Progenitor cell of endocrine pancreas (in vitro differentiated cells): ENCODE measurements at regions not wholly inside any gene's neighbourhood (a gene's known extent, or its start where the extent isn't known, plus 50 kb on each side); places are given as distances from the start of the nearest gene placed in this dataset.

Experiments
- DNase-seq: peaks from one replicate; pipeline ENCODE4 v3.0.0; 2021; ENCODE audit warnings: low spot score; ENCODE audit not compliant: unreplicated experiment
- H3K27ac Mint-ChIP-seq: 2 replicates; pipeline ENCODE4 v1.8.0; 2021; ENCODE audit warnings: mild to moderate bottlenecking, moderate library complexity, mixed read lengths
- H3K27me3 Mint-ChIP-seq: 2 replicates; pipeline ENCODE4 v1.8.0; 2021; ENCODE audit warnings: mixed read lengths
- H3K36me3 Mint-ChIP-seq: 2 replicates; pipeline ENCODE4 v1.8.0; 2022; ENCODE audit warnings: mixed read lengths; ENCODE audit not compliant: insufficient read depth
- H3K4me1 Mint-ChIP-seq: 2 replicates; pipeline ENCODE4 v1.8.0; 2021; ENCODE audit warnings: low read depth, mixed read lengths
- H3K4me3 Mint-ChIP-seq: 2 replicates; pipeline ENCODE4 v1.8.0; 2021; ENCODE audit warnings: low read depth, mild to moderate bottlenecking, moderate library complexity, mixed read lengths
- H3K9me3 Mint-ChIP-seq: 2 replicates; pipeline ENCODE4 v1.8.0; 2021; ENCODE audit warnings: low read depth, mixed read lengths
- CTCF ChIP-seq: fragments of 200-600 bp; sonication (generic); IDR thresholded peaks from one replicate; pipeline ENCODE4 v1.5.0; 2021; ENCODE audit warnings: antibody characterized with exemption, mild to moderate bottlenecking; ENCODE audit not compliant: unreplicated experiment

GRCh38 chr5:6197427-6197826 lies 180.9 kb downstream of the MED10 start:
- Mint-ChIP-seq H3K36me3 (no peaks in the 10 kb centered on the region), H3K9me3 (peaks cover 7% of the 10 kb centered on the region)

DNA sequence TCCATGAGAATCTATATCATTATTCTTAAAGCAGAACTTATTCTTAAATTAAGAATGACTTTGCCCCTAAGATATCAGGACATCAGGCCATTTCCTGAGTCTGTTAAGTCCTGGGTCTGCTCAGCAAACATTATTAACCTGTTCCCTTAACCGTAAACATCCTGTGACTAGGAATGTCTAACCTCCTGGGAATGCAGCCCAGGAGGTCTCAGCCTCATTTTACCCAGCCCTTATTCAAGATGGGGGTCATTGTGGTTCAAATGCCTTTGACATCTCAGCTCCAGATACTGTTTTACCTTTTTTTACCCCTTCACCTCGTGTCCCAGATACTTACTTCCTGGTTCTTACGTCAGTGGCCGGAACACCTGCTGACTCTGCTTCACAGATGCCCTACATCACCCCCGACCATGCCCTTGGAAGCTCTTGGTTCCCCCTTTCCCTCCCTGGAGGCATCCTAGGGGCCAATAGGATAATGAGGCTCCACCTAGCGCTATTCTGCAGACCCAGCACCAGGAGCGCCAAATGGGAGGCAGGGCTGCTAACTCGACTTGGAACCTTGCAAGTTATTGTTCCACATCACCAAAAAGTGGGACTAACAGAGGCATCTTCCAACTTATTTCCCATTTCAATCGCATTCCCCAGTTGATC lies 182.5 kb downstream of the MED10 start:
- no peak overlapping the region for H3K4me3 Mint-ChIP-seq
- H3K36me3 Mint-ChIP-seq: no peaks in the 10 kb centered on the region
- H3K27ac Mint-ChIP-seq: peak overlapping the region; percentile 23
- peaks cover 6% of the 10 kb centered on the region for H3K9me3 Mint-ChIP-seq
- DNase-seq: no peak
- TF ChIP-seq CTCF: no peak
- H3K4me1 Mint-ChIP-seq: peaks cover 24% of the 10 kb centered on the region
- H3K27me3 Mint-ChIP-seq: peaks cover 3% of the 10 kb centered on the region

More at GRCh38 chr5:6197427-6197826, 180.9 kb downstream of the MED10 start:
- no peak overlapping the region for H3K27ac Mint-ChIP-seq
- no peak for TF ChIP-seq CTCF
- H3K4me3 Mint-ChIP-seq: no peak overlapping the region
- DNase-seq: no peak
- H3K4me1 Mint-ChIP-seq: peaks cover 20% of the 10 kb centered on the region
- H3K27me3 Mint-ChIP-seq: peaks cover 3% of the 10 kb centered on the region

- H3K36me3 Mint-ChIP-seq: no peaks in the 10 kb centered on the region
- H3K27me3 Mint-ChIP-seq: peaks cover 3% of the 10 kb centered on the region
- H3K4me3 Mint-ChIP-seq: no peak overlapping the region
- no peak for TF ChIP-seq CTCF
- no peaks in the 10 kb centered on the region for H3K9me3 Mint-ChIP-seq
- H3K4me1 Mint-ChIP-seq: peaks cover 24% of the 10 kb centered on the region
- H3K27ac Mint-ChIP-seq: peak overlapping the region; percentile 14
- DNase-seq: no peak
Observed at GRCh38 chr5:6194906-6195612, 183.3 kb downstream of the MED10 start.

DNA sequence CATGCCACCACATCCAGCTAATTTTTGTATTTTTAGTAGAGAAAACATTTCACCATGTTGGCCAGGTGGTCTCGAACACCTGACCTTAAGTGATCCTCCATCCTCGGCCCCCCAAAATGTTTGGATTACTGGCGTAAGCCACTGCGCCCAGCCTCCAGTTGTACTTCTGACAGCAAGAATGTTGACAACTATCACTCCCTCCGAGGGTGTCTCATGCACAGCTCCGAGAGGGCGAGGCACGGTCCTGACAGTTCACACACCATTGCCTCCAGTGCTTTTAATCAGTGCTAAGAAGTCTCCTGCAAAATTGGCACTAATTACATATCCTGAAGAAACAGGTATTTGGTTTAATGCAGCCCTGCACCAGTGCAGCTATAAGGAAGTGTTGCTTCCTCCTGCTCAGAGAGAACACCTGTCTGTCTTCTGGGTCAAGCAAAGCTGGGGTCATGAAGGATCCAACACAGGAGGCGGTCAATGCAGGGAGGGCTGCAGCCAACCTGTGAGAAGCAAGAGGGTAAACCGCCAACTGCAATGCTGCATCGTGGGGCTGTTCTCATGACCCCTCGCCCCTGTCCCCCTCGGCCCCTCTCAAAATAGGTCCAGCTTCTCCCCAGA lies 184.0 kb downstream of the MED10 start:
- Mint-ChIP-seq H3K9me3 (no peaks in the 10 kb centered on the region), H3K4me3 (no peak overlapping the region), H3K27ac (no peak overlapping the region), H3K27me3 (peaks cover 3% of the 10 kb centered on the region), H3K36me3 (no peaks in the 10 kb centered on the region), H3K4me1 (peaks cover 24% of the 10 kb centered on the region)
- TF ChIP-seq CTCF: no peak
- no peak for DNase-seq

DNA sequence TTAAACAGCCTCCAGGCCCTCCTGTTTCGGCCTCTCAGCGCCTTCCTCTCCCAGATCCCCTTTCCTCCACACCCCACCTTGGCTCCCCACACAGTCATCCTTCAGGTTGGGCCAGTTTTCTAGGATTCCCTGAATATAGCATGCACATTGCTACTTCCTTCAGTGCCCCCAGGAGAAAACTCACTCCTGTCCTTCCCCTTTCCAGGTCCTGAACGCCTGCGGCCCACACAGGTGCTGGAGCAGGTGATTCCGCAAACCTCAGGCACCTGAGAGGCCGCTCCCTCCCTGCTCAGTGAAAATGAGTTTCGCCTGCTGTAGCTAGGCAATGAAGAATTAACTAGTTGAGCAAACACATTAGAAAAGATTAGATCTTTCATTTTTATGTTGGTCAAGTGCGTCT lies 185.0 kb downstream of the MED10 start:
- DNase-seq: no peak
- peak overlapping the region; percentile 29 for H3K4me3 Mint-ChIP-seq
- H3K9me3 Mint-ChIP-seq: no peaks in the 10 kb centered on the region
- peak overlapping the region; percentile 80 for H3K27ac Mint-ChIP-seq
- H3K4me1 Mint-ChIP-seq: peaks cover 24% of the 10 kb centered on the region
- no peaks in the 10 kb centered on the region for H3K36me3 Mint-ChIP-seq
- TF ChIP-seq CTCF: no peak
- peaks cover 3% of the 10 kb centered on the region for H3K27me3 Mint-ChIP-seq
